Tibial nerve (tissue), 4 donors: ENCODE measurements at regions not wholly inside any gene's neighbourhood (a gene's known extent, or its start where the extent isn't known, plus 50 kb on each side); places are given as distances from the start of the nearest gene placed in this dataset.
"Not testable (repeated sequence)": the region's sequence is repeated elsewhere in the genome, so short reads cannot be mapped to it uniquely, and the experiment has no call there.

ENCODE experiments used
- DNase-seq, 2 donors: peaks; one replicate each; pipeline ENCODE4 v3.0.0-alpha.2; 2019; ENCODE audit warnings: low spot score in 2 of 2
- H3K27ac ChIP-seq, 4 donors: fragments of 200-600 bp; sonication (generic) in 3 of 4; one replicate each; pipeline ENCODE4 v1.5.1; 2017 to 2019; ENCODE audit warnings: mild to moderate bottlenecking in 1 of 4
- H3K27me3 ChIP-seq, 2 donors: fragments of 200-600 bp; sonication (generic) in 1 of 2; one replicate each; pipeline versions ENCODE4 v1.5.1 to v1.6.0; 2017 to 2019
- H3K36me3 ChIP-seq, 3 donors: fragments of 200-600 bp; sonication (generic); one replicate each; pipeline ENCODE4 v1.5.1; 2018 to 2019
- H3K4me1 ChIP-seq, 4 donors: fragments of 200-600 bp; sonication (generic) in 3 of 4; one replicate each; pipeline ENCODE4 v1.5.1; 2017 to 2019
- H3K4me3 ChIP-seq, 4 donors: fragments of 200-600 bp; sonication (generic) in 3 of 4; one replicate each; pipeline ENCODE4 v1.5.1; 2017 to 2019; ENCODE audit warnings: mild to moderate bottlenecking in 1 of 4, moderate library complexity in 1 of 4
- H3K9me3 ChIP-seq, 4 donors: fragments of 200-600 bp; sonication (generic) in 3 of 4; one replicate each; pipeline ENCODE4 v1.5.1; 2017 to 2019
- CTCF ChIP-seq, 5 experiments: fragments of 200-600 bp in 3 of 5; fragments of 450-650 bp in 2 of 5; sonication (generic) in 3 of 5; IDR thresholded peaks; one replicate each; pipeline ENCODE4 v1.5.1; 2016 to 2019; ENCODE audit warnings: antibody characterized with exemption in 5 of 5, mild to moderate bottlenecking in 3 of 5, moderate library complexity in 2 of 5
- EP300 ChIP-seq, 2 donors: sonication (generic); formaldehyde crosslinking; IDR thresholded peaks; one replicate each; pipeline ENCODE4 v1.6.1; 2017; ENCODE audit warnings: antibody characterized with exemption in 2 of 2, mild to moderate bottlenecking in 1 of 2
- POLR2A ChIP-seq, 2 donors: fragments of 450-650 bp; IDR thresholded peaks; one replicate each; pipeline ENCODE4 v1.6.1; 2017; ENCODE audit warnings: antibody characterized with exemption in 2 of 2, mild to moderate bottlenecking in 2 of 2, moderate library complexity in 2 of 2
- WGBS, 2 donors: methylation state at CpG; one replicate each; pipeline ENCODE4 v1.1.5; 2018; 5-methylcytosine and 5-hydroxymethylcytosine counted together

DNA sequence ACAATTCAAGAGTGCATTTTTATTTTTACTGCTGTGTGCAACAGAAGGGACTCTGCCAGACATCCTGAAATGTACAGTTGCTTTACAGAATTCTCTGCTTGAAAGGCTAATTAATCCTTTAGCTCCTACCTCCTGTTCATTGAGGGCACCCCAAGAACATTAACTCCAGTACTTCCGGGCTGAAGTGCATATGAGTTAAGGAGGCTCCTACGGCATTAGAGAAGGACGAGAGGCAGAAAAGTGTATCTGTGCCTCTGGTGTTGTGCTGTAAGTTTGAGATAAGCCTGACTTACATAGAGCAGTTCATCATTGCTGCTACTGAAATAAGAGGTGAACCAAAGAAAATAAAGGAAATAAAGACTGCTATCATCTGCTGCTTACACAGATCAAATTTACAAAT is 609.3 kb upstream of the ADGRB3 start:
- H3K27ac ChIP-seq, result no peak overlapping the region
- H3K27me3 ChIP-seq, result no peaks in the 10 kb centered on the region
- no peaks in the 10 kb centered on the region for H3K36me3 ChIP-seq
- 86% methylated on average over 3 of the region's 3 CpGs for WGBS, 2 donors
- TF ChIP-seq EP300 (IDR thresholded peaks at IDR 0.05) (no peak), POLR2A (IDR thresholded peaks at IDR 0.05) (no peak), CTCF (IDR thresholded peaks at IDR 0.05) (no peak)
- H3K4me3 ChIP-seq, result no peak overlapping the region
- no peak for DNase-seq
- no peaks in the 10 kb centered on the region for H3K4me1 ChIP-seq
- H3K9me3 ChIP-seq, result peaks cover 0 to 6% (median 0%) of the 10 kb centered on the region in 4 donors

GRCh38 chr6:68024570-68025269 is 610.4 kb upstream of the ADGRB3 start:
- Histone ChIP-seq H3K27ac (no peak overlapping the region), H3K9me3 (peaks cover 0 to 6% (median 0%) of the 10 kb centered on the region in 4 donors), H3K4me3 (no peak overlapping the region), H3K27me3 (no peaks in the 10 kb centered on the region), H3K4me1 (no peaks in the 10 kb centered on the region), H3K36me3 (no peaks in the 10 kb centered on the region)
- DNase-seq, result no peak
- 71 to 75% methylated on average over 5 of the region's 5 CpGs for WGBS, 2 donors
- no peak for TF ChIP-seq EP300 (IDR thresholded peaks at IDR 0.05)
- TF ChIP-seq CTCF (IDR thresholded peaks at IDR 0.05), result no peak
- TF ChIP-seq POLR2A (IDR thresholded peaks at IDR 0.05), result no peak

GRCh38 chr6:68022968-68023367 is 612.1 kb upstream of the ADGRB3 start:
- 0 to 95% methylated on average over 1 of the region's 1 CpG for WGBS, 2 donors
- H3K9me3 ChIP-seq, result not testable (repeated sequence)

DNA sequence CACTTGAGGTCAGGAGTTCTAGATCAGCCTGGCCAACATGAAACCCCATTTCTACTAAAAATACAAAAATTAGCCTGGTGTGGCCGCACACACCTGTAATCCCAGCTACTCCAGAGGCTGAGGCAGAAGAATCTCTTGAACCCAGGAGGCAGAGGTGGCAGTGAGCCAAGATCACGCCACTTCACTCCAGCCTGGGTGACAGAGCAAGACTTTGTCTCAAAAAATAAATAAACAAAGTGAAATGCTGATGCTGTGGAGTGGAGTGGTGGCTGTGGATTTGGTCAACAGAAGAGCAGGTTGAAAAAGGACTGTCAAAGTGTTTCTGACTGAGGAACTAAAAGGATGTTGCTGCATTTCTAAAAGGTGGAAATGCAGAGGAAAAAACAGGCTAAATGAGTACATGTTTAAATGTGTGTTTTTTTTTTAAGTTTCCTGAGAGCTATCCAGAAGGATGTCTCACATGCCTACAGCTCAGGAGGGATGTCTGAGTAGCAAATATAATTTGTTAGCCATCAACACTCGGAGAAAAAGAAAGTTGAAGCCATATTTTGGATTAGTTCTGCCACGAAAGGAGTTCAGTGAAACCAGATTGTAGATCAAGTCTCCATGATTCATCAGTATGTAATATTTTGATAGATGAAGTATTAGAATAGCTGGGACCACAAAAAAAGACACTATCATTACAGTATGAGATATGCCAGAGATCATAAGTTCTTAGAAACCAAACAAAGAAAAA is 621.1 kb upstream of the ADGRB3 start:
- no peak overlapping the region for H3K4me3 ChIP-seq
- 70 to 76% methylated on average over 4 of the region's 4 CpGs for WGBS, 2 donors
- no peaks in the 10 kb centered on the region for H3K36me3 ChIP-seq
- no peak for TF ChIP-seq CTCF (IDR thresholded peaks at IDR 0.05)
- TF ChIP-seq EP300 (IDR thresholded peaks at IDR 0.05), result no peak
- TF ChIP-seq POLR2A (IDR thresholded peaks at IDR 0.05), result no peak
- DNase-seq, result no peak
- H3K27ac ChIP-seq, result no peak overlapping the region
- H3K27me3 ChIP-seq, result no peaks in the 10 kb centered on the region
- no peaks in the 10 kb centered on the region for H3K9me3 ChIP-seq
- no peaks in the 10 kb centered on the region for H3K4me1 ChIP-seq

More at GRCh38 chr6:68022968-68023367, 612.1 kb upstream of the ADGRB3 start:
- H3K4me1 ChIP-seq, H3K36me3 ChIP-seq, H3K27ac ChIP-seq, DNase-seq, H3K27me3 ChIP-seq, H3K4me3 ChIP-seq: not testable (repeated sequence)

GRCh38 chr6:68012822-68013221 is 622.3 kb upstream of the ADGRB3 start:
- H3K27me3 ChIP-seq, result no peaks in the 10 kb centered on the region
- no peaks in the 10 kb centered on the region for H3K4me1 ChIP-seq
- no peak for DNase-seq
- no peak overlapping the region for H3K4me3 ChIP-seq
- TF ChIP-seq EP300 (IDR thresholded peaks at IDR 0.05) (no peak), POLR2A (IDR thresholded peaks at IDR 0.05) (no peak), CTCF (IDR thresholded peaks at IDR 0.05) (no peak)
- H3K9me3 ChIP-seq, result no peaks in the 10 kb centered on the region
- 71 to 90% methylated on average over 1 of the region's 1 CpG for WGBS, 2 donors
- H3K27ac ChIP-seq, result no peak overlapping the region
- H3K36me3 ChIP-seq, result no peaks in the 10 kb centered on the region
